HepG2 (cell line): ENCODE measurements at regions not wholly inside any gene's neighbourhood (a gene's known extent, or its start where the extent isn't known, plus 50 kb on each side); places are given as distances from the start of the nearest gene placed in this dataset.

Source experiments
- IKZF5 ChIP-seq: IDR thresholded peaks from 2 replicates; pipeline ENCODE4 v1.6.1; 2018; ENCODE audit warnings: missing genetic modification reagents, mild to moderate bottlenecking, missing compliant biosample characterization
- PHF8 ChIP-seq: sonication (generic); formaldehyde crosslinking; IDR thresholded peaks from 2 replicates; pipeline ENCODE4 v1.5.0; 2020; ENCODE audit warnings: missing genetic modification reagents
- ZFP36L1 ChIP-seq: sonication (generic); formaldehyde crosslinking; IDR thresholded peaks from 2 replicates; pipeline ENCODE4 v1.8.0; 2022; ENCODE audit warnings: mild to moderate bottlenecking, missing genetic modification reagents, moderate library complexity
- TF ChIP-seq, protein P1 (sequence below): sonication (generic); formaldehyde crosslinking; IDR thresholded peaks from 2 replicates; pipeline ENCODE4 v1.5.0; 2020; ENCODE audit warnings: mild to moderate bottlenecking, missing genetic modification reagents, moderate library complexity

DNA sequence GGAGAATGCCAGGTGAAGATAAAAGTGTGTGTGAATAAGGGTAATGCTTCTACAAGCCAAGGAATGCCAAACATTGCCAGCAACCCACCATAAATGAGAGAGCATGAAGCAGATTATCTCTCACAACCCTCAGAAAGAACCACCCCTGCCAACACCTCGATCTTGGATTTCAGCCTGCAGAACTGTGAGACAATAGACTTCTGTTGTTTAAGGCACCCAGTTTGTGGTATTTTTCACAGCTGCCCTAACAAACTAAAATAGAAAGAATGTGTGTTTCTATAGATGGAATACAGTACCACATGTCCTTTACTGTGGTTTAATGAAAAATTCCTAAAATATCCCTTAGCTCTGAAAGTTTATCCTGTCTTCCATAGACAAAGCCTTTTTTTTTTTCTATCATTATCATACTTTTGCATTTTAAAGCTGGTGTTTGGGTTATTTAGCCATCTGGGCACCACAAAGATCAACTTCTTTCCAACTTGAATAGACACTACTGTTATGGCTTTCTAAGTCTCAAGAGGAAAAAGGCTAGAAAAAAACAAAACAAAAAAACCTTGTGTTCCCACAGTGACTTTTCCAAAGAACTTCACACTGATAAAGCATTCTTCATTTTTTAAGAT is 505.6 kb downstream of the KCTD12 start:
- no peak for TF ChIP-seq ZFP36L1 (CRISPR knock-in tag)
- no peak for TF ChIP-seq PHF8 (CRISPR knock-in tag)
- TF ChIP-seq, protein P1, sequence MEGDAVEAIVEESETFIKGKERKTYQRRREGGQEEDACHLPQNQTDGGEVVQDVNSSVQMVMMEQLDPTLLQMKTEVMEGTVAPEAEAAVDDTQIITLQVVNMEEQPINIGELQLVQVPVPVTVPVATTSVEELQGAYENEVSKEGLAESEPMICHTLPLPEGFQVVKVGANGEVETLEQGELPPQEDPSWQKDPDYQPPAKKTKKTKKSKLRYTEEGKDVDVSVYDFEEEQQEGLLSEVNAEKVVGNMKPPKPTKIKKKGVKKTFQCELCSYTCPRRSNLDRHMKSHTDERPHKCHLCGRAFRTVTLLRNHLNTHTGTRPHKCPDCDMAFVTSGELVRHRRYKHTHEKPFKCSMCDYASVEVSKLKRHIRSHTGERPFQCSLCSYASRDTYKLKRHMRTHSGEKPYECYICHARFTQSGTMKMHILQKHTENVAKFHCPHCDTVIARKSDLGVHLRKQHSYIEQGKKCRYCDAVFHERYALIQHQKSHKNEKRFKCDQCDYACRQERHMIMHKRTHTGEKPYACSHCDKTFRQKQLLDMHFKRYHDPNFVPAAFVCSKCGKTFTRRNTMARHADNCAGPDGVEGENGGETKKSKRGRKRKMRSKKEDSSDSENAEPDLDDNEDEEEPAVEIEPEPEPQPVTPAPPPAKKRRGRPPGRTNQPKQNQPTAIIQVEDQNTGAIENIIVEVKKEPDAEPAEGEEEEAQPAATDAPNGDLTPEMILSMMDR (CRISPR knock-in tag): no peak
- TF ChIP-seq IKZF5 (CRISPR knock-in tag): no peak
